HG02678 (cell line): ENCODE measurements at regions not wholly inside any gene's neighbourhood (a gene's known extent, or its start where the extent isn't known, plus 50 kb on each side); places are given as distances from the start of the nearest gene placed in this dataset.
"Not testable (repeated sequence)": the region's sequence is repeated elsewhere in the genome, so short reads cannot be mapped to it uniquely, and the experiment has no call there.

ENCODE experiments used
- ATAC-seq: cut with Tn5 transposase; IDR thresholded peaks from one replicate; pipeline ENCODE4 v1.9.1; 2021; ENCODE audit warnings: mild to moderate bottlenecking, moderate library complexity; ENCODE audit not compliant: unreplicated experiment

GRCh38 chr6:81049425-81050042 lies 702.9 kb downstream of the TENT5A start:
- no peak for ATAC-seq

- no peak for ATAC-seq
Observed at GRCh38 chr6:81031416-81031815, 721.1 kb downstream of the TENT5A start.

- no peak for ATAC-seq
Observed at GRCh38 chr6:81026041-81026553, 726.4 kb downstream of the TENT5A start.

- no peak for ATAC-seq
Observed at GRCh38 chr6:81023709-81024108, 728.8 kb downstream of the TENT5A start.

- no peak for ATAC-seq
Observed at GRCh38 chr6:81023007-81023582, 729.4 kb downstream of the TENT5A start.

GRCh38 chr6:81017586-81017985 lies 734.9 kb downstream of the TENT5A start:
- not testable (repeated sequence) for ATAC-seq

- ATAC-seq: no peak
Observed at GRCh38 chr6:81003894-81004293, 748.6 kb downstream of the TENT5A start.

GRCh38 chr6:81003156-81003555 lies 749.3 kb downstream of the TENT5A start:
- ATAC-seq: no peak

- ATAC-seq: no peak
Observed at GRCh38 chr6:81002126-81002525, 750.4 kb downstream of the TENT5A start.

- no peak for ATAC-seq
Observed at GRCh38 chr6:80991316-80991715, 761.2 kb downstream of the TENT5A start.

GRCh38 chr6:80988892-80989291 lies 763.6 kb downstream of the TENT5A start:
- no peak for ATAC-seq

- no peak for ATAC-seq
Observed at GRCh38 chr6:80988286-80988685, 764.2 kb downstream of the TENT5A start.

- ATAC-seq: not testable (repeated sequence)
Observed at GRCh38 chr6:80981226-80981625, 771.3 kb downstream of the TENT5A start.

GRCh38 chr6:80976336-80976735 lies 776.1 kb downstream of the TENT5A start:
- ATAC-seq: no peak

- ATAC-seq: no peak
Observed at GRCh38 chr6:80974579-80974978, 777.9 kb downstream of the TENT5A start.

- no peak for ATAC-seq
Observed at GRCh38 chr6:80969439-80969838, 783.0 kb downstream of the TENT5A start.

GRCh38 chr6:80967609-80968008 lies 784.9 kb downstream of the TENT5A start:
- ATAC-seq: no peak

GRCh38 chr6:80962382-80962781 lies 790.1 kb downstream of the TENT5A start:
- no peak for ATAC-seq

GRCh38 chr6:80961166-80961565 lies 791.3 kb downstream of the TENT5A start:
- ATAC-seq: no peak

- no peak for ATAC-seq
Observed at GRCh38 chr6:80959034-80959433, 793.4 kb downstream of the TENT5A start.

- ATAC-seq: no peak
Observed at GRCh38 chr6:80956898-80957297, 795.6 kb downstream of the TENT5A start.

- not testable (repeated sequence) for ATAC-seq
Observed at GRCh38 chr6:80952479-80952878, 800.0 kb downstream of the TENT5A start.

GRCh38 chr6:80946402-80946801 lies 806.1 kb downstream of the TENT5A start:
- ATAC-seq: no peak
